Muscle layer of colon (tissue), 2 donors: ENCODE measurements at regions not wholly inside any gene's neighbourhood (a gene's known extent, or its start where the extent isn't known, plus 50 kb on each side); places are given as distances from the start of the nearest gene placed in this dataset.
A peak's percentile ranks its signal among the peaks of the same experiment; 100 is the strongest.

Source experiments
- H3K27ac ChIP-seq: one replicate; pipeline ENCODE4 v1.7.0; 2013; ENCODE audit warnings: low read depth, mild to moderate bottlenecking, low read length, moderate library complexity
- H3K27me3 ChIP-seq, 2 donors: one replicate each; pipeline ENCODE4 v1.7.0; 2013; ENCODE audit warnings: low read length in 2 of 2, mild to moderate bottlenecking in 2 of 2; ENCODE audit not compliant: insufficient read depth in 2 of 2, control insufficient read depth in 1 of 2
- H3K36me3 ChIP-seq: one replicate; pipeline ENCODE4 v1.7.0; 2013; ENCODE audit warnings: mild to moderate bottlenecking, low read length; ENCODE audit not compliant: insufficient read depth
- H3K4me1 ChIP-seq: one replicate; pipeline ENCODE4 v1.7.0; 2013; ENCODE audit warnings: mild to moderate bottlenecking, low read length; ENCODE audit not compliant: insufficient read depth
- H3K4me3 ChIP-seq, 2 donors: one replicate each; pipeline ENCODE4 v1.7.0; 2013; ENCODE audit warnings: low read length in 2 of 2, low read depth in 1 of 2, mild to moderate bottlenecking in 1 of 2, moderate library complexity in 1 of 2
- H3K9ac ChIP-seq: one replicate; pipeline ENCODE4 v1.7.0; 2013; ENCODE audit warnings: low read length
- H3K9me3 ChIP-seq: one replicate; pipeline ENCODE4 v1.7.0; 2013; ENCODE audit warnings: mild to moderate bottlenecking, low read length
- donor health status: abdominal sarcoma.
- donor health status: Adenocarcinoma of cecum.

DNA sequence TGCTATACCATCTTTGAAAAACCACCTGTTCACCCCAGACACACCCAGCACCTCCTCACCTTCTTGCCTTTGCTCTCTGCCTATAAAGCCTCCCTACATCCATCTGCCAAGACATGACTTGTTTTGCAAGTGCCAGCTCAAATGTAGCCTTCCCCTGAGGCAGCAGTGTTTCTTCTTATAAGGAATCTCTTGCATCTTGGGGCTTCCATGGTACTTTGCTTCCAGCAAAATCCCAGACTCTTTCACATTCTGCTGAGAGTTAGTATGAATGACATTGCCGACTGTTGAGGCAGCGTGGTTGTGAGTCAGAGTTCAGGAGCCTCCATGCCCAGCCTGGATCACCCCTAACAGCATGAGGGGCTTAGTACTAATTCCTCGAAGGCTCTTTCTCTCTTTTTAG, 217.4 kb upstream of the RUNX1 start:
- Histone ChIP-seq H3K9ac (no peak overlapping the region), H3K36me3 (no peaks in the 10 kb centered on the region), H3K9me3 (no peaks in the 10 kb centered on the region), H3K27me3 (no peaks in the 10 kb centered on the region), H3K4me3 (no peak overlapping the region), H3K27ac (no peak overlapping the region), H3K4me1 (no peaks in the 10 kb centered on the region)

DNA sequence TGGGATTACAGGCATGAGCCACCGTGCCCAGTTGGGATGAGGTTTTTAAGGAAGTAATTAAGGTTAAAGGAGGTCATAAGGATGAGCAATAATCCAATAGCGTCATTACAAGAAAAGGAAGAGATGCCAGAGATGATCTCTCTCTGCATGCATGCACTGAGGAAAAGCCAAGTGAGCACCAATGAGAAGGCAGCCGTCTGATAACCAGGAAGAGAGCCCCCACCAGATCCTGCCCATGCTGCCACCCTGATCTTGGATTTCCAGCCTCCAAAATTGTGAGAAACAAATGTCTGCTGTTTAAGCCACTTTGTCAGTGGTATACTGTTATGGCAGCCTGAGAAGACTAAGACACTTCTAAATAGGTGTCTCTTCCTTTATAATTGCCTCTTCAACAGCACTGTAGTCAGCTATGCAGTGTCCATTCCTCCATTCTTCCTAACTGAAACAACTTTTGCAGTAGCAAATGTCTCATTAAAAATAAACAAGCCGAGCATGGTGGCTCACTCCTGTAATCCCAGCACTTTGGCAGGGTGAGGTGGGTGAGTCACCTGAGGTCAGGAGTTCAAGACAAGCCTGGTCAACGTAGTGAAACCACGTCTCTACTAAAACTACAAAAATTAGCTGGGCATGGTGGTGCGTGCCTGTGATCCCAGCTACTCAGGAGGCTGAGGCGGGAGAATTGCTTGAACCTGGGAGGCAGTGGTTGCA, 216.2 kb upstream of the RUNX1 start:
- no peak overlapping the region for H3K27ac ChIP-seq
- H3K9ac ChIP-seq: no peak overlapping the region

DNA sequence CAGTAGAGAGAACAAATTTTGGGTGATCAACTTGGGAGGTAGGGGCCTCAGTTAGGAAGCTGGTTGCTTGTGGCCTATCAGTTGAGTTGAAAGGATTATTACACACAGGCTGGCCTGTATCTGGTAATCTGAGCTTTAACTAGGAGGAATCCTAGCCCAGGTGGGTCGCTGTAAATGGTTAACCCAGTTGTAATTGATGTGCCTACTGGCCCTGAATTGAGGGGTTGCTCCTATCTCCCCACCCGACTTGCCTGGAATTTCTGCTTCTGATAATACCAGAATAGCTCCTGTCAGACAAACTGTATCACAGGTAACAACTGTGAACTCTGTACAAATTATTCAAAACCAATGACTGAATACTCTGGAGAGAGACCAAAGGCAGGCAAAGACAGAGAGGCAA, 210.4 kb upstream of the RUNX1 start:
- no peaks in the 10 kb centered on the region for H3K36me3 ChIP-seq
- H3K4me3 ChIP-seq: no peak overlapping the region
- no peak overlapping the region for H3K9ac ChIP-seq
- H3K4me1 ChIP-seq: peaks cover 16% of the 10 kb centered on the region
- H3K27me3 ChIP-seq: no peaks in the 10 kb centered on the region
- no peaks in the 10 kb centered on the region for H3K9me3 ChIP-seq
- H3K27ac ChIP-seq: no peak overlapping the region

More for the DNA sequence above, 216.2 kb upstream of the RUNX1 start:
- H3K4me1 ChIP-seq: no peaks in the 10 kb centered on the region
- no peaks in the 10 kb centered on the region for H3K36me3 ChIP-seq
- H3K9me3 ChIP-seq: no peaks in the 10 kb centered on the region
- no peaks in the 10 kb centered on the region for H3K27me3 ChIP-seq
- H3K4me3 ChIP-seq: no peak overlapping the region

DNA sequence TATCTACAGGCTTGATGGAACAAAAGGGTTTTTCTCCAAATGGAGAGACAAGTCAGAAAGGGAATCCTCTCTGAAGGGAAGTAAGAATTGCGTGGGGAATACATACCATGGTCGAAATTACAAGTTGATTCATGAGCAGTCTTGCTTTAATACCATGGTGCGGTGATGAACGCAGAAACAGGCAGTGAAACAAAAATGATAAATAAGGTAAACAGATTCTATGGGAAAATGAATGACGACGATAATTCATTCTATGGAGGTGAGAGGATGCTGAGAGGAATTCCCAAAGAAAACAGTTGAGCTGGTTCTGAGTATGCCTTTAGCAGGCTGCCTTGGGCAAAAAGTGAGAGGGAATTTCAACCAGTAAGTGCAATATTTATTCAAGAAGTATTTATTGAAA, 209.4 kb upstream of the RUNX1 start:
- Histone ChIP-seq H3K36me3 (no peaks in the 10 kb centered on the region), H3K27me3 (no peaks in the 10 kb centered on the region), H3K9ac (no peak overlapping the region), H3K27ac (no peak overlapping the region), H3K9me3 (no peaks in the 10 kb centered on the region), H3K4me1 (peaks cover 16% of the 10 kb centered on the region), H3K4me3 (no peak overlapping the region)

DNA sequence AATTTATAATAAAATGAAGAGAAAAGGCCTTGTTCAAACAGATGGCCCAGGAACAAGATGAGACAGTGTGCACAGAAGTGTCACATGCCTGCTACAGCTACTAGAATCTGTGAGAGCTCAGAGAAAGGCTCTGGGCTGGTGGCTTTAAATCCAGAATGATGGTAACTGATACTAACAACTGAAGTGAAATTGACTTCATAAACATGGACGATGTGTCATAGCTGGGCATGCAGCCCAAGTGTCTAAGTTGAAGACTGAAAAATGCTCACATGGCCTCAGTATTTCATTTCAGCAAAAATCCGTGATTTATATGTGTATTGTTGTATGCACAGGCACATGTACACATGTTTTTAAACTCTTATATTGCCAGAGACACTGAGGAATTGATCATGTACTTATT, 208.3 kb upstream of the RUNX1 start:
- H3K4me3 ChIP-seq: no peak overlapping the region
- peaks cover 16% of the 10 kb centered on the region for H3K4me1 ChIP-seq
- no peaks in the 10 kb centered on the region for H3K27me3 ChIP-seq
- no peaks in the 10 kb centered on the region for H3K36me3 ChIP-seq
- H3K9ac ChIP-seq: no peak overlapping the region
- H3K9me3 ChIP-seq: no peaks in the 10 kb centered on the region
- H3K27ac ChIP-seq: no peak overlapping the region

DNA sequence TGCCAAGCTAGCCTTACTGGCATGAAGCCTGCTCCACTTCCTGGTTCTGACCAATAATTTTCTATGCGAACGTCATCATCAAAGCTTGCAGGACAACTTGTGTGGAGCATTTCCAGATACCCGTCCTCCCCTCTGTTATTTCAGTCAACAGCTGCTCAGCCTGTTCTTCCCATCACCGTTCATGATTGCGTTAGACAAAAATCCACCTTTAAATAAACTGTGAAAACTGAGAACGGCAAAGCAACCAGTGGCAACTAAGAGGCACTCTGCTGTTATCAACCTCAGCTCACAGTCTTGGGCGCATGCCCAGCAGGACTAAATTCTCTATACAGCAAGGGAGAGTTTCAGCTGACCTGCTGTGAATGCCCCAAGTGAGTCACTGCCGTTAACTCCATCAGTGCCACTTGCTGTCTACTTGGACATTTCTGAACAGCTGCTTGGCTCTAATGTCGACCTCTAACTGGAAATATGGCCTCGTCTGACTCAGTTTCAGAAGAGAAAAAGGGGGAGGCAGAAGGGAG, 207.4 kb upstream of the RUNX1 start:
- Histone ChIP-seq H3K4me3 (peak overlapping the region in 1 of 2 donors; percentile 18), H3K27ac (no peak overlapping the region), H3K4me1 (peaks cover 16% of the 10 kb centered on the region), H3K27me3 (no peaks in the 10 kb centered on the region), H3K9ac (no peak overlapping the region), H3K36me3 (no peaks in the 10 kb centered on the region), H3K9me3 (no peaks in the 10 kb centered on the region)

- Histone ChIP-seq H3K4me3 (no peak overlapping the region), H3K4me1 (peaks cover 16% of the 10 kb centered on the region), H3K27ac (no peak overlapping the region), H3K36me3 (no peaks in the 10 kb centered on the region), H3K9me3 (no peaks in the 10 kb centered on the region), H3K9ac (no peak overlapping the region), H3K27me3 (no peaks in the 10 kb centered on the region)
These were observed 205.7 kb upstream of the RUNX1 start for GRCh38 chr21:35254765-35255138.

DNA sequence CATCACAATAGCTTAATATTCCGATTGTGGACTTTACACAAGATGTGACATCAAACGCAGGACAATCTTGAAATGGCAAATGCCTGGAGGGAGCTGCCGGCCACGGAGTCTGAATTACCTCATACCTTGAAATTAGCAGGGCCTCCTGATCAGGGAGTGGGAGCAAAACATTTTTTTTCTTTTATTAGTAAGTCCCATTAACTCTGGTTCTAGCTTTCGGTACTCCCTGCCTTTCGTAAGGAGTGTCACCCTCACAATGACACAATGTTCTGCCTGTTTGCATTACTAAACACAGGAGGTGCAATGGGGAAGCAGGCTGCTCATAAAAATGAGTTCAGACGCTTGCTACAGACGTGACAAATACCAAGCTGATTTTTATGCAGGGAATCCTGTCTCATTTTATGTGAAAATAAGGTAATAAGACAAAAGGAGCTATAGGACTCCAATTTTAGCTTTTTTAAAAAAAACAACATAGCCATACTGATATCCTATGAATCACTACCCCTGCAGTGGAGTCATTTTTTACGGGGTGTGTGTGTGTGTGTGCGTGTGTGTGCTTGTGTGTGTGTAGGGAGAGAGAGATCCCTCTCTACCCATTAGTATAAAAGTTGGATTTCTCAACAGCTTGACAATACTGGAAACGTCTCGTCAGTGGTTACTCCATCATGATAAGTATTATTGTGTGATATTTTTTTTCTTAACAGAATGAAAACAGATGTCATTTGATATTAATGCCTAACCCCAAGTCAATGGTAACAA, 205.1 kb upstream of the RUNX1 start:
- peaks cover 16% of the 10 kb centered on the region for H3K4me1 ChIP-seq
- no peak overlapping the region for H3K4me3 ChIP-seq
- H3K27me3 ChIP-seq: no peaks in the 10 kb centered on the region
- H3K36me3 ChIP-seq: no peaks in the 10 kb centered on the region
- no peaks in the 10 kb centered on the region for H3K9me3 ChIP-seq
- no peak overlapping the region for H3K9ac ChIP-seq
- H3K27ac ChIP-seq: no peak overlapping the region

DNA sequence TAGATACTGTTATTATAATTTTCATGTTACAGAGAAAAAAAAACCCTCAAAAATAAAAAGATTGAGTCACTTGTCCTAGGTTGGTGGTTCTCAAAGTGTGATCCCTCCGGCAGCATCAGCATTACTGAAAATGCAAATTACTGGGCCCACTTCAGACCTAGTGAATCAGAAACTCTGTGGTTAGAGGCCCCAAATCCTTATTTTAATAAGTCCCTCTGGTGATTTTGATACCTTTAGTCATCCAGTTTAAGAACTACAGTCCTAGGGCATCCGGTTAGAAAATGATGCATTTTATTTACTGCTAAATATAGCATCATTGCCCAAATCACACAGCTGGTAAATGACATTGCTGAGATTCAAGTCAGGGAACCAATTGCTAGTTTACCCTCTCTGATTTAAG, 203.7 kb upstream of the RUNX1 start:
- Histone ChIP-seq H3K9ac (no peak overlapping the region), H3K36me3 (no peaks in the 10 kb centered on the region), H3K27ac (no peak overlapping the region), H3K4me3 (no peak overlapping the region), H3K9me3 (no peaks in the 10 kb centered on the region), H3K4me1 (peaks cover 16% of the 10 kb centered on the region), H3K27me3 (no peaks in the 10 kb centered on the region)

GRCh38 chr21:35249636-35250035, 200.5 kb upstream of the RUNX1 start:
- H3K27ac ChIP-seq: no peak overlapping the region
- H3K9ac ChIP-seq: no peak overlapping the region
- H3K4me1 ChIP-seq: peaks cover 5% of the 10 kb centered on the region
- H3K36me3 ChIP-seq: no peaks in the 10 kb centered on the region
- H3K4me3 ChIP-seq: no peak overlapping the region
- no peaks in the 10 kb centered on the region for H3K27me3 ChIP-seq
- H3K9me3 ChIP-seq: no peaks in the 10 kb centered on the region

GRCh38 chr21:35245879-35246278, 196.8 kb upstream of the RUNX1 start:
- Histone ChIP-seq H3K36me3 (no peaks in the 10 kb centered on the region), H3K9ac (no peak overlapping the region), H3K4me1 (peaks cover 8% of the 10 kb centered on the region), H3K9me3 (no peaks in the 10 kb centered on the region), H3K27me3 (no peaks in the 10 kb centered on the region), H3K4me3 (no peak overlapping the region), H3K27ac (no peak overlapping the region)
